Activated naive CD8-positive, alpha-beta T cell (primary cell): ENCODE measurements at regions not wholly inside any gene's neighbourhood (a gene's known extent, or its start where the extent isn't known, plus 50 kb on each side); places are given as distances from the start of the nearest gene placed in this dataset.

ENCODE experiments used
- H3K27ac Mint-ChIP-seq: one replicate; pipeline ENCODE4 v1.8.0; 2021; ENCODE audit warnings: mixed read lengths
- H3K27me3 Mint-ChIP-seq: one replicate; pipeline ENCODE4 v1.8.0; 2021; ENCODE audit warnings: mixed read lengths
- H3K36me3 Mint-ChIP-seq: one replicate; pipeline ENCODE4 v1.8.0; 2021; ENCODE audit warnings: mixed read lengths
- H3K4me1 Mint-ChIP-seq: one replicate; pipeline ENCODE4 v1.8.0; 2021; ENCODE audit warnings: low read depth, mixed read lengths
- H3K4me3 Mint-ChIP-seq: one replicate; pipeline ENCODE4 v1.8.0; 2021; ENCODE audit warnings: mild to moderate bottlenecking, mixed read lengths
- H3K9me3 Mint-ChIP-seq: one replicate; pipeline ENCODE4 v1.8.0; 2021; ENCODE audit warnings: low read depth, mixed read lengths

DNA sequence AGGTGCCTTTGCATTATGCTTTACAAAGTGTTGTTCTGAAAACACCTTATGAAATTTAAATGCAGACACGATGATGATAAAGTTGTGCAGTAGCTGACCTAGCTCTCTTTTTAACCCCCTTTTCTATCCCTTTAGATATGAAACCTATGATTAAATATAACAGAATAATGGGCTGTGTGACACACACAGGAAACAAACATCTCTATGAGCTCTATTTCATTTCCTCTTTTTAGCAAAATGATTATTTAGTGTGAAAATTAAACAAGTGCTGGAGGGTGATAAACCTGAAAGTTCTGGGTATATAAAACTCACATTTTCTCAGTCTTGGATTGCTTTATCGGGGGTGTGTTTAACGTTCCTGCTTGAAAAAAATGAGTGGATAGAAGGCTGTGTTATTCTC is 1310.5 kb upstream of the CELF2 start:
- H3K27me3 Mint-ChIP-seq = no peaks in the 10 kb centered on the region
- H3K36me3 Mint-ChIP-seq = no peaks in the 10 kb centered on the region
- H3K27ac Mint-ChIP-seq = no peak overlapping the region
- H3K4me1 Mint-ChIP-seq = no peaks in the 10 kb centered on the region
- H3K9me3 Mint-ChIP-seq = peaks cover 14% of the 10 kb centered on the region
- no peak overlapping the region for H3K4me3 Mint-ChIP-seq

DNA sequence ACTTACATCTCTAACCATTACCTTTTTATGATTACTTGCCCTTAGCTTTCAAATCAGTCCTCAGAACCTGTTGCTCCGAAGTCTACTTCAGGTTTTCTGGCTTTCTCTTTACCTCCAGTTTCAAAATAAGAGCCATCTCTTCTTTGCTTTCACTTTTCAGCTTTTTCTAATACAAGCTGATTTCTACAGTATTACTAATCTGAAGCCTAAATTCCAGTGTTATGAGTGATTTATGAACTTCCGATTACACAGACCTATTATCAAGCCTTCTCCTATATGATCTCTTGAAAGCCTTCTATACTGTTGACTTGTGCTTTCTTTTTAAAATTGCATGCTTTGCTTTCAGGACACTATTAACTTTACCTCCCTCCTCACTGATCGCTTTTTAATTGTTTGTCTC is 1307.8 kb upstream of the CELF2 start:
- Mint-ChIP-seq H3K36me3 (no peaks in the 10 kb centered on the region), H3K9me3 (peaks cover 18% of the 10 kb centered on the region), H3K4me1 (no peaks in the 10 kb centered on the region), H3K27ac (no peak overlapping the region), H3K27me3 (no peaks in the 10 kb centered on the region), H3K4me3 (no peak overlapping the region)

DNA sequence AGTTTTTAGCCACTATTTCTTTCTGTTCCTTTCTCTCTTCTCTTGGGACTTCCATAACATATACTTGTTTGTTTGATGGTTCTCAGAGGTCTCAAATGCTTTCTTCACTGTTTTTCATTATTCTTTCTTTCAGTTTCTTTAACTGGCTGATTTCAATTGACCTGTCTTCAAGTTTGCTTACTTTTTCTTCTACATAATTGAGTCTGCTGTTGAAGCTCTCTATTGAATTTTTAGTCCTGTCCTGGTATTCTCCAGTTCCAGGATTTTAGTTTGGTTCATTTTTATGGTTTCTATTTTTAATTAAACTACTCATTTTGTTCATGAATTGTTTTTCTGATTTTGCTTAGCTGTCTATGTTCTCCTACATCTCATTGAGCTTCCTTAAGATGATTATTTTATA is 1305.3 kb upstream of the CELF2 start:
- Mint-ChIP-seq H3K27me3 (no peaks in the 10 kb centered on the region), H3K9me3 (peaks cover 18% of the 10 kb centered on the region), H3K4me1 (no peaks in the 10 kb centered on the region), H3K27ac (no peak overlapping the region), H3K4me3 (no peak overlapping the region), H3K36me3 (no peaks in the 10 kb centered on the region)

- Mint-ChIP-seq H3K27ac (no peak overlapping the region), H3K4me3 (no peak overlapping the region), H3K27me3 (peaks cover 2% of the 10 kb centered on the region), H3K4me1 (no peaks in the 10 kb centered on the region), H3K9me3 (peaks cover 5% of the 10 kb centered on the region), H3K36me3 (no peaks in the 10 kb centered on the region)
Observed at GRCh38 chr10:9719246-9719645, 1298.4 kb upstream of the CELF2 start.

GRCh38 chr10:9733766-9734165 is 1283.9 kb upstream of the CELF2 start:
- H3K27me3 Mint-ChIP-seq = peaks cover 1% of the 10 kb centered on the region
- H3K4me3 Mint-ChIP-seq = no peak overlapping the region
- no peak overlapping the region for H3K27ac Mint-ChIP-seq
- H3K36me3 Mint-ChIP-seq = no peaks in the 10 kb centered on the region
- peaks cover 4% of the 10 kb centered on the region for H3K9me3 Mint-ChIP-seq
- H3K4me1 Mint-ChIP-seq = no peaks in the 10 kb centered on the region

DNA sequence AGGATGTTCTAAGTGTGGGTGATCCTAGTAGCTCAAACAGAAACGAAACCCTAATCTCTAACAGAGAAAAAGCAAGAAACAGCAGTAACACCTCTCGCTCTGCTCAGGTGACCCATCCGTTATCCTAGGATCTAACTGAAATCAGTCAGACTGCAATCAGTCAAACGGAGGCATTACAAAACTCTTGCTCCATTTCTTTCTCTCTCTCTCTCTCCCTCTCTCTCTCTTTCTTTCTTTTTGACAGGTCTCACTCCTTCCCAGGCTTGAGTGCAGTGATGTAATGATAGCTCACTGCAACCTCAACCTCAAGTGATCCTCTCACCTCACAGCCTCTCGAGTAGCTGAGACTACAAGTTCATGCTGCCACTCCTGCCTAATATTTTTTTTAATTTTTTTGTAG is 1283.5 kb upstream of the CELF2 start:
- no peak overlapping the region for H3K27ac Mint-ChIP-seq
- H3K27me3 Mint-ChIP-seq = peaks cover 1% of the 10 kb centered on the region
- H3K4me3 Mint-ChIP-seq = no peak overlapping the region
- H3K4me1 Mint-ChIP-seq = no peaks in the 10 kb centered on the region
- H3K36me3 Mint-ChIP-seq = no peaks in the 10 kb centered on the region
- H3K9me3 Mint-ChIP-seq = no peaks in the 10 kb centered on the region

- H3K27me3 Mint-ChIP-seq = peaks cover 1% of the 10 kb centered on the region
- H3K4me3 Mint-ChIP-seq = no peak overlapping the region
- no peaks in the 10 kb centered on the region for H3K9me3 Mint-ChIP-seq
- no peaks in the 10 kb centered on the region for H3K36me3 Mint-ChIP-seq
- no peak overlapping the region for H3K27ac Mint-ChIP-seq
- no peaks in the 10 kb centered on the region for H3K4me1 Mint-ChIP-seq
Observed at GRCh38 chr10:9735731-9736130, 1281.9 kb upstream of the CELF2 start.

DNA sequence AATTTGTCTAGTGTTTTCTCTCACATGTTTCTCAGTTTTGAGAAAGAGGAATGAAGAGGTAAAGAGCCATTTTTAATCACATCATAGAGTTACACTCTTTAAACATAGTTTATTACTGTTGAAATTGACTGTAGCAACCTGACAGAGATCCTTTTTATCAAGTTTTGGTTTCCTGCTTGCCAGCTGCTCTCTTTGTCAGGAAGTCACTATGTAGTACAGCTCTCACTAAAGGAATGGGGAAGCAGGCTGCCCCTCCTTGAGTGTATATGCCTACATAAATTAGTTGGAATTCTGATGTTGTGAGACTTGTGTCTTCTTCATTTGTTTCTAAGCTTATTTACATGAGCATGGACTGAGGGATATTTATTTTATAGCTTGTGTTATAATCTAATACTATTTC is 1274.0 kb upstream of the CELF2 start:
- H3K4me3 Mint-ChIP-seq = no peak overlapping the region

DNA sequence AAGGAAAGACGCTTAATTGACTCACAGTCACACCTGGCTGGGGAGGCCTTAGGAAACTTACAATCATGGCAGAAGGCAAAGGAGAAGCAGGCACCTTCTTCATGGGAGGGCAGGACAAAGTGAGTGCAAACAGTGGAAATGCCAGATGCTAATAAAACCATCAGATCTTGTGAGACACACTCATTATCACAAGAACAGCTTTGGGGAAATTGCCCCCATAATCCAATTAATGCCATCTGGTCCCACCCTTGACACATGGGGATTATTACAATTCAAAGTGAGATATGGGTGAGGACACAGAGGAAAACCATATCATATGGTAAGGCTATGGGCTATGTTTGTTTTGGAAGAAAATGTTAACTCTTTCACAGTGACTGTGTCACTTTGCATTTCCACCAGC is 1272.5 kb upstream of the CELF2 start:
- H3K4me1 Mint-ChIP-seq = no peaks in the 10 kb centered on the region
- H3K9me3 Mint-ChIP-seq = peaks cover 3% of the 10 kb centered on the region
- no peak overlapping the region for H3K27ac Mint-ChIP-seq
- H3K36me3 Mint-ChIP-seq = no peaks in the 10 kb centered on the region
- H3K27me3 Mint-ChIP-seq = peaks cover 4% of the 10 kb centered on the region
- no peak overlapping the region for H3K4me3 Mint-ChIP-seq

More for the DNA sequence above, 1274.0 kb upstream of the CELF2 start:
- H3K36me3 Mint-ChIP-seq = no peaks in the 10 kb centered on the region
- H3K9me3 Mint-ChIP-seq = peaks cover 3% of the 10 kb centered on the region
- H3K4me1 Mint-ChIP-seq = no peaks in the 10 kb centered on the region
- no peak overlapping the region for H3K27ac Mint-ChIP-seq
- H3K27me3 Mint-ChIP-seq = peaks cover 4% of the 10 kb centered on the region

GRCh38 chr10:9757176-9757575 is 1260.5 kb upstream of the CELF2 start:
- H3K4me3 Mint-ChIP-seq = no peak overlapping the region
- H3K36me3 Mint-ChIP-seq = no peaks in the 10 kb centered on the region
- H3K27me3 Mint-ChIP-seq = peaks cover 3% of the 10 kb centered on the region
- H3K9me3 Mint-ChIP-seq = no peaks in the 10 kb centered on the region
- no peaks in the 10 kb centered on the region for H3K4me1 Mint-ChIP-seq
- H3K27ac Mint-ChIP-seq = no peak overlapping the region

DNA sequence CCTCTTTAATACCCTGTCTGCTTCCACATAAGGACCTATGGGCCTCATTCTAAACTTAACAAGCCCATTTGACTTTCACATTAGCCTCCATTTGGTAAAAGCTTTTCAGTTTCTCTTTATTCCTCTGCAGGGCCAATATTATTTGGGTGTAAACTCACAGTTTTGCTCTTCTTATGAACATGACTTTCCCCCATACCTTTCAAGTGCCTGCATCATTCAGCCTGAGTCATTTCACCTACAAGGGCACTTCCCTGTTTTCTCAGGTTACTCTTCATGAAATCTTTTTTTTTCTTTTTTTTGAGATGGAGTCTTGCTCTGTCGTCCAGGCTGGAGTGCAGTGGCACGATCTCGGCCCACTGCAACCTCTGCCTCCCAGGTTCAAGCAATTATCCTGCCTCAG is 1258.1 kb upstream of the CELF2 start:
- H3K27ac Mint-ChIP-seq = no peak overlapping the region
- no peaks in the 10 kb centered on the region for H3K9me3 Mint-ChIP-seq
- no peaks in the 10 kb centered on the region for H3K27me3 Mint-ChIP-seq
- no peaks in the 10 kb centered on the region for H3K4me1 Mint-ChIP-seq
- no peaks in the 10 kb centered on the region for H3K36me3 Mint-ChIP-seq
- H3K4me3 Mint-ChIP-seq = no peak overlapping the region

GRCh38 chr10:9762966-9763656 is 1254.6 kb upstream of the CELF2 start:
- no peaks in the 10 kb centered on the region for H3K36me3 Mint-ChIP-seq
- no peak overlapping the region for H3K4me3 Mint-ChIP-seq
- no peaks in the 10 kb centered on the region for H3K4me1 Mint-ChIP-seq
- H3K9me3 Mint-ChIP-seq = no peaks in the 10 kb centered on the region
- H3K27ac Mint-ChIP-seq = no peak overlapping the region
- H3K27me3 Mint-ChIP-seq = no peaks in the 10 kb centered on the region

GRCh38 chr10:9766762-9767161 is 1250.9 kb upstream of the CELF2 start:
- H3K36me3 Mint-ChIP-seq = no peaks in the 10 kb centered on the region
- no peaks in the 10 kb centered on the region for H3K4me1 Mint-ChIP-seq
- H3K9me3 Mint-ChIP-seq = peaks cover 4% of the 10 kb centered on the region
- no peak overlapping the region for H3K4me3 Mint-ChIP-seq
- peaks cover 1% of the 10 kb centered on the region for H3K27me3 Mint-ChIP-seq
- H3K27ac Mint-ChIP-seq = no peak overlapping the region

- peaks cover 8% of the 10 kb centered on the region for H3K27me3 Mint-ChIP-seq
- H3K4me3 Mint-ChIP-seq = no peak overlapping the region
- H3K4me1 Mint-ChIP-seq = no peaks in the 10 kb centered on the region
- H3K9me3 Mint-ChIP-seq = no peaks in the 10 kb centered on the region
- no peaks in the 10 kb centered on the region for H3K36me3 Mint-ChIP-seq
- H3K27ac Mint-ChIP-seq = no peak overlapping the region
Observed at GRCh38 chr10:9781666-9782065, 1236.0 kb upstream of the CELF2 start.

DNA sequence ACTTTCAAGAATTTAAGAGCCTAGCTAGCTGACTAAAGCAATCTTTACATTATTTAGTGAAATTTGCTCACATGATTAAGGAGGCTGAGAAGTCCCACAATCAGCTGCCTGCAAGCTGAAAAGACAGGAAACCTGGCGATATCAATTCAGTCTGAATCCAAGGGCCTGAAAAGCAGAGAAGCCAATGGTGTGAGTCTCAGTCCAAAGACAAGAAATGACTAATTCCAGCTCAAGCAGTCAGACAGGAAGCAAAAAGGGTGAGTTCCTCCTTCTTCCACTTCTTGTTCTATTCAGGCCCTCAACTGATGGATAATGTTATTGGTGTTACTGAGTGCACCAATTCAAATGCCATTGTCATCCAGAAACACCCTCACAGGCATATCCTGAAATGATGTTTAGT is 1231.6 kb upstream of the CELF2 start:
- Mint-ChIP-seq H3K4me3 (no peak overlapping the region), H3K27ac (no peak overlapping the region), H3K9me3 (no peaks in the 10 kb centered on the region), H3K4me1 (no peaks in the 10 kb centered on the region), H3K36me3 (no peaks in the 10 kb centered on the region), H3K27me3 (peaks cover 15% of the 10 kb centered on the region)

DNA sequence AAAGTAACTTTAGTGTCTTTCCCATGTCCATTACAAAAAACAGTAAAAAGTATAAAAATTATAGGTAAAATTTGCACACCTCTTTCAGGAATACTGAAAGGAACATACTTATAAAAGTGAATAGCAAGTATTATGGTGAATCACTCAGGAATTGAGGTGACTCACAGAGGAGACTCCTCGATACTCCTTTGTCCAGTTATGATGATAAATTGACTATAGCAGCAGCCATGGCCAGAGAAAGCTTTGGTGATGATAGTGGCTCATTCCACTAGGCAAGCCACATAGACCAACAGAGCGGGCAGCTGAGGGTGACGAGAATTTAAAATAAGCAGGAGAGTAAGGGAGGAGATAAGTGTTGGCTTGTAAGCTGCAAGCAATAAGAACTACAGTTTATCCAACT is 1231.1 kb upstream of the CELF2 start:
- H3K4me1 Mint-ChIP-seq = no peaks in the 10 kb centered on the region
- no peaks in the 10 kb centered on the region for H3K9me3 Mint-ChIP-seq
- H3K27me3 Mint-ChIP-seq = peaks cover 15% of the 10 kb centered on the region
- no peak overlapping the region for H3K4me3 Mint-ChIP-seq
- H3K27ac Mint-ChIP-seq = no peak overlapping the region
- H3K36me3 Mint-ChIP-seq = no peaks in the 10 kb centered on the region
